Umbilical cord (tissue), 1 donor: ENCODE measurements at regions not wholly inside any gene's neighbourhood (a gene's known extent, or its start where the extent isn't known, plus 50 kb on each side); places are given as distances from the start of the nearest gene placed in this dataset.
A peak's percentile ranks its signal among the peaks of the same experiment; 100 is the strongest.

Experiments used
- DNase-seq: peaks from one replicate; pipeline ENCODE4 v3.0.0-alpha.2; 2015; ENCODE audit warnings: low spot score

DNA sequence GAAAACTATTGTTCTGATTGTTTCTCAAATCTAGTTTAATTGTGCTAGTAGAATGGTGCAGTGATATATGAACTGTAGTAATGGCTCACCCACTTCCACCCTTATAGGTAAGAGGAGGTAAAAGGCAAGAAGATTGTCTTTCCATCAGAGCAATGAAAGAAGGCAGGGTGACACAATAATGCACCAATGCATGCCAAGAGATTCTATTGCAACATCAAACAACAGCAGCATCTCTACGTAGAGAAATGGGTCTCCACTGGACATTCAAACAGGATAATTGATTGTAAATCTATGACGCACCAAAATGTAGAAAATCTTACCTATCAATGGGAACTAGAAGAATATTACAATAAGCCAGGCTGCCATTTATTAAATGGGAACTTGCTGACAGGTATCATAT lies 107.0 kb upstream of the ISL1 start:
- DNase-seq: no peak

DNA sequence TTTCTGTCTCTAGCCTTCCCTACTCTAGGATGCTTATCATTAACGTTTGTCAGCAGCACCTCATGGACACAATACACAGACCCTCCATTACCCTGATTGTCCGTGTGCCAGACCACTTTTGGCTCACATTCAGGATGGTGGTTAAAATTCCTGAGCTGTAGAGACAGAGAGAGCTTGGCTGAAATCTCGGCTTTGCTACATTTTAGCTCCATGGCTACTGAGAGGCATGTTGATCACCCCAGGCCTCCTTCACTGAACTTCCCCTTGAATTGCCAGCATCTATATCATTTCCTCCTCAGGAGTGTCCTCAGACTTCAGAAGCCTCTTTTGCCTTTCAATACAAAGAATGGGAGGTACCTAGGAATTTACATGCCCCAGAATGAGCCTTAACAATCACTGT lies 104.7 kb upstream of the ISL1 start:
- DNase-seq: no peak

DNA sequence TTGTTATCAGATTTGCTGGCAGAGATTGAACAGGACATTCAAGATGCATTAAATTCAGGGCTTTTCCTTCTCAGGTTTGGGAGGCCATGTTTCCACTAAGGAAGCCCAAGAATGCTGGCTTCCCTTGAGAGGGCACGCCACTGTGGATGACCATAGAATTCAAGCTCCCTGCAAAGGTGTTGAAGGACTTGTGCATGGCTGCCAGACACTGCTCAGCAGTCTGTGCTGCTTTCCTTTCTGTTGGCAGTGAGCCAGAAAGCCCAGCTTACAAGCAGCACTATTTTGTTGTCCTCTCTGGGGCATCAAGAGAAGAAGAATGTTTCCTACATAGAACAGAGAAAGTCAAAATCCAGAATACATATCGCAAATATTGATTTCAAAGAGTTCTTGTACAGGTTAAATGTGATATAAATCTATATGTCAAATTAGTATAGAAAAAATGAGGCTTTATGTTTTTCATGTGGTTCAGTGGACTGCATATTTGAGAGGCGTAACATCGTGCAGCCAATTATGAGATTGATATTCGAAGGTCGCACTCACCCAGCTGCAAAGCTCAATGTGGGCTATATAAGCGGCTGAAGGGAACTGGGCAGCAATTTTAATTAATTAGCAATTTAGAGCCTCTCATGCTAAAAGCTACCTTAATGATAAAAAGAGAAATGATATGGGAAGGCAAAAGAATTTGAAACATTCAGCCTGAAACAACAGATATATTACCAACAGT lies 103.1 kb upstream of the ISL1 start:
- DNase-seq: peak; percentile 24

DNA sequence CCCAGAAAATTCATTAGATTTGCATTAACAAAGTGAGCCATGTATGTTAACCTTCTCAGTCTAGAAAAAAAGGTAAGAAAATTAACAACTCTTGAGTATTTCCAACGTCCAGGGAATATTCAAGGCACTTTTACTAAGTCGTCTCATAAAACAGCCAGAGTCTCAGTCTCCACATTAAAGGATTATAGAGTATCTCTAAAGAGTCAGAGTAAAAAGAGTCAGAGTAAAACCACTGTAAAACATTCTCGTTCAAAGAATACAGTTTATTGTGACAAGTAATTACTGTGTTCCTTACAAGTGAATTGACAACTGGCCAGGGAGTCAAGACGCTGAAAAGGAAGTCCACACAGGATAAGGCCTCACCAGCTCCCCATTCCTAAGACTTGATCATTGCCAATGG lies 97.2 kb upstream of the ISL1 start:
- DNase-seq: no peak

DNA sequence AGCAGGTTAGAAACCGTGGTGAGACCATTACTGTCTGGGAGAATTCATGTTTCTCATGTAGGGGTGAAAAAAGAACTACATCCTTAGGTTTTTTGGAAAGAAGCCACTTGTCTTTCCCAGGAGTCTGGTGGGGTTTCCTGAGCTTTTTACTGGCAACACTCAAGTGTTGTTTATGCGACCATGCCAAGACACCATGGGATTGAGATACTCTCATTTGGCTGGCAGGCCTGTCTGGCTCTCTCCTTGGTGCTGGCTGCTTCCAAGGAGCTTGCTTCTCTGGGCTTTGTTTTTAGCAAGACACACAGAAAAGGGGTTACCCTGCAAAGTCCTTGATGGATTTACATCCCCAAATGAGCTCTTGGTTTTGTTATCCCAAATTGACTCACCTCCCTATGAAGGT lies 80.9 kb upstream of the ISL1 start:
- no peak for DNase-seq

DNA sequence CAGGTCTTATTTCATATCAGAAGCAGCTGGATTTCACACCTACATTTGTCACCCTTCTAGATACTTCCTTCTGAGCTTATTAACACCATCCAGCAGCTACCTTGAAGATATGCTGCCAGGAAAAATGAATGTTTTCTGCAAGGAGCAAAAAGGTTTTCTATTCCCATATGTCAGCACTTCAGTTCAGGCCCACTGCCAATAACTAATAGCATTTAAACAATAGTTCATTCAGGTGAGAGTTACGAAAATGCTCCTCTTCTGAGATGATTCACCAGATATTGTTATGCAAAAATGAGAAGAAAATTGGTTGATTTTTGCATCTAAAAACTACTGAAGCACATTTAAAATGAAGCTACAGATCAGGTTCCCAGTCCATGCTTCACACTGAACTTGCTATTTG lies 56.4 kb upstream of the ISL1 start:
- no peak for DNase-seq
